ENCODE measurements at regions not wholly inside any gene's neighbourhood (a gene's known extent, or its start where the extent isn't known, plus 50 kb on each side); places are given as distances from the start of the nearest gene placed in this dataset.

DNA sequence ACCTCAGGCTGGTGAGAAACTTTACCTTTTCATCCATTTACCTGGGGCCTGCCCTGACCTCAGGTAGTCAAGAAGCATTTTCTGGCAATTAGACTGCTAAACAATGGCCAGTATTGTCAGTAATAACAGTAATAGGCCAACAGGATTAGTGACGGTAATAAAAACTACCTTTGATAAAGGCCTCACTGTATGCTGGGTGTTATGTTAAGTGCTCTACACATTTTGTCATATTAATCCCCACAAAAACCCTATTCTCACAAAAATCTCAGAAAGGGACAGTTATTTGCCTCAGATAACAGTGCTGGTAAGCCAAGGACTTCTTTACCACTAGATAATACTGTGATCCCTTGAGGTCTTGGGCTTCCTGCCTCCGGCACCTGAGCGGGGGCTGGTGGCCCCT, 191.4 kb downstream of the FOXD2 start:
- Histone ChIP-seq H3K36me3 (ENCODE audit: insufficient read depth, low read length) (no peaks in the 10 kb centered on the region), H2AFZ (ENCODE audit: low read length) (no peak overlapping the region), H3K79me2 (ENCODE audit: insufficient read depth, low read length) (no peaks in the 10 kb centered on the region), H3F3A (ENCODE audit: insufficient read depth, low read length) (no peaks in the 10 kb centered on the region), H4K20me1 (ENCODE audit: insufficient read depth, low read length) (no peaks in the 10 kb centered on the region), H3K9me3 (ENCODE audit: low read length) (no peaks in the 10 kb centered on the region), H3K4me3 (ENCODE audit: low read depth, low read length, poor library complexity, severe bottlenecking) (no peak overlapping the region), H3K27me3 (ENCODE audit: insufficient read depth, low read length) (0 out of 2 replicates have a peak, but pooled peaks cover 4% of the 10 kb centered on the region), H3K9me2 (ENCODE audit: low read depth, low read length) (no peaks in the 10 kb centered on the region), H3K27ac (ENCODE audit: low read depth, low read length, poor library complexity, severe bottlenecking) (no peak overlapping the region), H3K4me1 (ENCODE audit: insufficient read depth, low read length, severe bottlenecking) (no peaks in the 10 kb centered on the region), H3K9ac (ENCODE audit: low read length) (no peak overlapping the region), H3K4me2 (ENCODE audit: low read length) (no peak overlapping the region)
- TF ChIP-seq, protein P1, sequence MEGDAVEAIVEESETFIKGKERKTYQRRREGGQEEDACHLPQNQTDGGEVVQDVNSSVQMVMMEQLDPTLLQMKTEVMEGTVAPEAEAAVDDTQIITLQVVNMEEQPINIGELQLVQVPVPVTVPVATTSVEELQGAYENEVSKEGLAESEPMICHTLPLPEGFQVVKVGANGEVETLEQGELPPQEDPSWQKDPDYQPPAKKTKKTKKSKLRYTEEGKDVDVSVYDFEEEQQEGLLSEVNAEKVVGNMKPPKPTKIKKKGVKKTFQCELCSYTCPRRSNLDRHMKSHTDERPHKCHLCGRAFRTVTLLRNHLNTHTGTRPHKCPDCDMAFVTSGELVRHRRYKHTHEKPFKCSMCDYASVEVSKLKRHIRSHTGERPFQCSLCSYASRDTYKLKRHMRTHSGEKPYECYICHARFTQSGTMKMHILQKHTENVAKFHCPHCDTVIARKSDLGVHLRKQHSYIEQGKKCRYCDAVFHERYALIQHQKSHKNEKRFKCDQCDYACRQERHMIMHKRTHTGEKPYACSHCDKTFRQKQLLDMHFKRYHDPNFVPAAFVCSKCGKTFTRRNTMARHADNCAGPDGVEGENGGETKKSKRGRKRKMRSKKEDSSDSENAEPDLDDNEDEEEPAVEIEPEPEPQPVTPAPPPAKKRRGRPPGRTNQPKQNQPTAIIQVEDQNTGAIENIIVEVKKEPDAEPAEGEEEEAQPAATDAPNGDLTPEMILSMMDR (IDR thresholded peaks at IDR 0.05; ENCODE audit: low read length), result no peak
- TF ChIP-seq EZH2 (IDR thresholded peaks at IDR 0.05; ENCODE audit: borderline replicate concordance, low read length), result no peak

- Histone ChIP-seq H2AFZ (ENCODE audit: low read length) (no peak overlapping the region), H3K4me1 (ENCODE audit: insufficient read depth, low read length, severe bottlenecking) (no peaks in the 10 kb centered on the region), H3K79me2 (ENCODE audit: insufficient read depth, low read length) (no peaks in the 10 kb centered on the region), H3K27ac (ENCODE audit: low read depth, low read length, poor library complexity, severe bottlenecking) (no peak overlapping the region), H3K4me2 (ENCODE audit: low read length) (no peak overlapping the region), H3K4me3 (ENCODE audit: low read depth, low read length, poor library complexity, severe bottlenecking) (no peak overlapping the region), H3F3A (ENCODE audit: insufficient read depth, low read length) (no peaks in the 10 kb centered on the region), H3K9ac (ENCODE audit: low read length) (no peak overlapping the region), H3K36me3 (ENCODE audit: insufficient read depth, low read length) (no peaks in the 10 kb centered on the region), H3K9me3 (ENCODE audit: low read length) (no peaks in the 10 kb centered on the region), H3K27me3 (ENCODE audit: insufficient read depth, low read length) (peaks cover 7% of the 10 kb centered on the region; the same call in 1 of the 2 replicates), H3K9me2 (ENCODE audit: low read depth, low read length) (no peaks in the 10 kb centered on the region), H4K20me1 (ENCODE audit: insufficient read depth, low read length) (no peaks in the 10 kb centered on the region)
- TF ChIP-seq, protein P1 (IDR thresholded peaks at IDR 0.05; ENCODE audit: low read length), result no peak
- no peak for TF ChIP-seq EZH2 (IDR thresholded peaks at IDR 0.05; ENCODE audit: borderline replicate concordance, low read length)
Observed at GRCh38 chr1:47630346-47630745, 192.5 kb downstream of the FOXD2 start.

DNA sequence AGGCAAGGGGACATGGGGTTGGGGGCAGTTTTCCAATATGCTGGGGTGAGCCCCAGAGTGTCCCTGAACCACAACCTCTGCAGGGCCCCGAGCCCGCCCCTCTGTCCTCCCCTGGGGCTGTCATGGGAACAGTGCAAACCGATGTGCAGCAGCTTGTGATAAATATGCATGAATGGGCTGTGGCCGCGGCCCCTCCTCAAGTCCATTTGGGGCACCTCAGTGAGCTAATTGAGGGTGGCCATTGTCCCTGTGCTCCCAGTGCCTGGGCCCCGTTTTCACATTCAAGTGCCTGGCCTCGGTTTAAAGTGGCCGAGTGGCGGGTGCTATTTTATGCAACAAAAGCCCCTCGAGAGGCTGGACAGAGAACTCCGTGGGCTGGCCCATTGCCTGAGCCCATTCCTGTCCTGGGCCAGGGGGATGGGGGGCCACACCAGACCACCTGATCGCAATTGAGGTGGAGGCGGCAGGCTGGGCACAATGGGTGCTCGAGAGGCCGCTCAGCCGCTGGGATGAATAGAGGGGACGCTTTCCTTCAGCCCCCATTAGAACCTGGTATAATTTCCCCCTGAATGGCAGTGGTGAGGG, 193.7 kb downstream of the FOXD2 start:
- no peaks in the 10 kb centered on the region for H3K36me3 ChIP-seq (ENCODE audit: insufficient read depth, low read length)
- no peaks in the 10 kb centered on the region for H3K9me3 ChIP-seq (ENCODE audit: low read length)
- no peak overlapping the region for H3K4me2 ChIP-seq (ENCODE audit: low read length)
- no peaks in the 10 kb centered on the region for H3K9me2 ChIP-seq (ENCODE audit: low read depth, low read length)
- H3F3A ChIP-seq (ENCODE audit: insufficient read depth, low read length), result no peaks in the 10 kb centered on the region
- no peak overlapping the region for H3K4me3 ChIP-seq (ENCODE audit: low read depth, low read length, poor library complexity, severe bottlenecking)
- H3K9ac ChIP-seq (ENCODE audit: low read length), result no peak overlapping the region
- H3K27me3 ChIP-seq (ENCODE audit: insufficient read depth, low read length), result peaks cover 7% of the 10 kb centered on the region; the same call in 1 of the 2 replicates
- TF ChIP-seq, protein P1 (IDR thresholded peaks at IDR 0.05; ENCODE audit: low read length), result no peak
- no peak for TF ChIP-seq EZH2 (IDR thresholded peaks at IDR 0.05; ENCODE audit: borderline replicate concordance, low read length)
- H4K20me1 ChIP-seq (ENCODE audit: insufficient read depth, low read length), result no peaks in the 10 kb centered on the region
- H3K27ac ChIP-seq (ENCODE audit: low read depth, low read length, poor library complexity, severe bottlenecking), result no peak overlapping the region
- no peak overlapping the region for H2AFZ ChIP-seq (ENCODE audit: low read length)
- no peaks in the 10 kb centered on the region for H3K79me2 ChIP-seq (ENCODE audit: insufficient read depth, low read length)
- H3K4me1 ChIP-seq (ENCODE audit: insufficient read depth, low read length, severe bottlenecking), result no peaks in the 10 kb centered on the region

All from OCI-LY1 (cell line).